ENCODE measurements at regions not wholly inside any gene's neighbourhood (a gene's known extent, or its start where the extent isn't known, plus 50 kb on each side); places are given as distances from the start of the nearest gene placed in this dataset.

DNA sequence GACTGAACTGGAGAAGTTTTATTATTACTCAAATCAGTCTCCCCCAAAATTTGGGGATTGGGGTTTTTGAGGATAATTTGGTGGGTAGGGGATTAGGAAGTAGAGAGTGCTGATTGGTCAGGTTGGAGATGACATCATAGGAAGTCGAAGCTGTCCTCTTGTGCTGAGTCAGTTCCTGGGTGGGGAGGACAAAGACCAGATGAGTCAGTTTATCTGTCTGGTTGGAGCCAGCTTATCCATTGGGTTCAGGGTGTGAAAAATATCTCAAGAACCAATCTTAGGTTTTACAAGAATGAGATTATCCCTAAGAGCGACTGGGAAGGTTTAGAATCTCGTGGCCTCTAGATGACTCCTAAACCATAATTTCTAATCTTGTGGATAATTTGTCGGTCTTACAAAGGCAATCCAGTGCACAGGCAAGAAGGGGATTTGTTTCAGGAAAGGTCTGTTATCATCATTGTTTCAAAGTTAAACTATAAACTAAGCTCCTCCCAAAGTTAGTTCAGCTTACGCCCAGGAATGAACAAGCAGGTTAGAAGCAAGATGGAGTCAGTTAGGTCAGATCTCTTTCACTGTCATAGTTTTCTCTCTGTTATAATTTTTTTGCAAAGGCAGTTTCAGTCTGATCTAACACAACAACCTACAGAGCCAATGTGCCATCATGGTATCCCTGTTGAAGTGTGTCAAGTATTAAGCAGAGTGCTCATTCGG lies 274.5 kb downstream of the SLC7A11 start:
- no peaks in the 10 kb centered on the region for H3K4me1 ChIP-seq (ENCODE audit: control insufficient read depth, insufficient read depth, low read length)
- H4K20me1 ChIP-seq (ENCODE audit: control insufficient read depth, insufficient read depth) = no peaks in the 10 kb centered on the region
- H3K36me3 ChIP-seq (ENCODE audit: control insufficient read depth in 2 of 2, insufficient read depth in 2 of 2, low read length in 1 of 2) = no peaks in the 10 kb centered on the region
- H2AFZ ChIP-seq (ENCODE audit: control insufficient read depth, low read depth, low read length) = no peak overlapping the region
- FAIRE-seq (no peak), DNase-seq (ENCODE audit: low read depth, low spot score) (no peak), ATAC-seq (no peak)
- 26% methylated on average over 6 of the region's 6 CpGs for WGBS (ENCODE audit: insufficient coverage, insufficient replicate concordance, low lambda C conversion rate, missing lambda C conversion rate)
- no TSS peak for BruUV-seq (replicated peaks)
- no peaks in the 10 kb centered on the region for H3K79me2 ChIP-seq (ENCODE audit: control insufficient read depth, insufficient read depth, low read length)
- in situ Hi-C loops (cut with MboI) (no loop called here), intact Hi-C loops (cut with micrococcal nuclease; ENCODE audit: unreplicated experiment) (no loop called here)
- no peak overlapping the region for H3K9ac ChIP-seq (ENCODE audit: control insufficient read depth, insufficient read depth, low read length)
- H3K27ac ChIP-seq (ENCODE audit: control insufficient read depth, insufficient read depth) = no peak overlapping the region
- H3K9me3 ChIP-seq (replicated peaks; ENCODE audit: control insufficient read depth, insufficient read depth, low read length) = no peaks in the 10 kb centered on the region
- ChIA-PET CTCF (no interaction called here), SMC1A (ENCODE audit: uncharacterized antibody, unreplicated experiment) (no interaction called here), RAD21 (ENCODE audit: unreplicated experiment) (no interaction called here), POLR2A (no interaction called here)
- no peak overlapping the region for H3K4me3 ChIP-seq
- H3K27me3 ChIP-seq (replicated peaks in 1 of 2; ENCODE audit: control insufficient read depth in 2 of 2, insufficient read depth in 2 of 2, low read length in 1 of 2) = no peaks in the 10 kb centered on the region; a peak in 1 of 4 replicates
- H3K4me2 ChIP-seq (ENCODE audit: control insufficient read depth, insufficient read depth) = no peak overlapping the region
- TF ChIP-seq ATF7 (IDR thresholded peaks at IDR 0.05; ENCODE audit: low read depth) = no peak
- no peak for TF ChIP-seq SREBF2 (IDR thresholded peaks at IDR 0.05; ENCODE audit: low read length)
- no peak for TF ChIP-seq PML (IDR thresholded peaks at IDR 0.05; ENCODE audit: low read length)
- TF ChIP-seq TAF1 (IDR thresholded peaks at IDR 0.05; ENCODE audit: borderline replicate concordance, low read depth, low read length) = no peak
- TF ChIP-seq STAT1 (conservative IDR thresholded peaks at IDR 0.05) = no peak
- TF ChIP-seq, protein P1, sequence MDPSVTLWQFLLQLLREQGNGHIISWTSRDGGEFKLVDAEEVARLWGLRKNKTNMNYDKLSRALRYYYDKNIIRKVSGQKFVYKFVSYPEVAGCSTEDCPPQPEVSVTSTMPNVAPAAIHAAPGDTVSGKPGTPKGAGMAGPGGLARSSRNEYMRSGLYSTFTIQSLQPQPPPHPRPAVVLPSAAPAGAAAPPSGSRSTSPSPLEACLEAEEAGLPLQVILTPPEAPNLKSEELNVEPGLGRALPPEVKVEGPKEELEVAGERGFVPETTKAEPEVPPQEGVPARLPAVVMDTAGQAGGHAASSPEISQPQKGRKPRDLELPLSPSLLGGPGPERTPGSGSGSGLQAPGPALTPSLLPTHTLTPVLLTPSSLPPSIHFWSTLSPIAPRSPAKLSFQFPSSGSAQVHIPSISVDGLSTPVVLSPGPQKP (IDR thresholded peaks at IDR 0.05; ENCODE audit: low read depth, low read length) = no peak
- TF ChIP-seq WRNIP1 (IDR thresholded peaks at IDR 0.05; ENCODE audit: borderline replicate concordance, low read depth, low read length) = no peak
- TF ChIP-seq SIN3A (IDR thresholded peaks at IDR 0.05; ENCODE audit: low read depth, low read length) = no peak
- no peak for TF ChIP-seq EGR1 (IDR thresholded peaks at IDR 0.05; ENCODE audit: borderline replicate concordance in 1 of 2, low read depth in 2 of 2, low read length in 2 of 2)
- TF ChIP-seq, protein P2, sequence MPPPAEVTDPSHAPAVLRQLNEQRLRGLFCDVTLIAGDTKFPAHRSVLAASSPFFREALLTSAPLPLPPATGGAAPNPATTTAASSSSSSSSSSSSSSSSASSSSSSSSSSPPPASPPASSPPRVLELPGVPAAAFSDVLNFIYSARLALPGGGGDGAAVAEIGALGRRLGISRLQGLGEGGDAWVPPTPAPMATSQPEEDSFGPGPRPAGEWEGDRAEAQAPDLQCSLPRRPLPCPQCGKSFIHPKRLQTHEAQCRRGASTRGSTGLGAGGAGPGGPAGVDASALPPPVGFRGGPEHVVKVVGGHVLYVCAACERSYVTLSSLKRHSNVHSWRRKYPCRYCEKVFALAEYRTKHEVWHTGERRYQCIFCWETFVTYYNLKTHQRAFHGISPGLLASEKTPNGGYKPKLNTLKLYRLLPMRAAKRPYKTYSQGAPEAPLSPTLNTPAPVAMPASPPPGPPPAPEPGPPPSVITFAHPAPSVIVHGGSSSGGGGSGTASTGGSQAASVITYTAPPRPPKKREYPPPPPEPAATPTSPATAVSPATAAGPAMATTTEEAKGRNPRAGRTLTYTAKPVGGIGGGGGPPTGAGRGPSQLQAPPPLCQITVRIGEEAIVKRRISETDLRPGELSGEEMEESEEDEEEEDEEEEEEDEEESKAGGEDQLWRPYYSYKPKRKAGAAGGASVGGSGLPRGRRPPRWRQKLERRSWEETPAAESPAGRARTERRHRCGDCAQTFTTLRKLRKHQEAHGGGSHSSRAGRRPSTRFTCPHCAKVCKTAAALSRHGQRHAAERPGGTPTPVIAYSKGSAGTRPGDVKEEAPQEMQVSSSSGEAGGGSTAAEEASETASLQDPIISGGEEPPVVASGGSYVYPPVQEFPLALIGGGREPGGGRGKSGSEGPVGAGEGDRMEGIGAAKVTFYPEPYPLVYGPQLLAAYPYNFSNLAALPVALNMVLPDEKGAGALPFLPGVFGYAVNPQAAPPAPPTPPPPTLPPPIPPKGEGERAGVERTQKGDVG (CRISPR knock-in tag; IDR thresholded peaks at IDR 0.05) = no peak
- TF ChIP-seq SMARCA5 (IDR thresholded peaks at IDR 0.05) = no peak
- no peak for TF ChIP-seq SIX5 (IDR thresholded peaks at IDR 0.05; ENCODE audit: low read depth, low read length, severe bottlenecking)
- TF ChIP-seq RAD21 (IDR thresholded peaks at IDR 0.05; ENCODE audit: insufficient read depth, low read depth, low read length) = no peak
- TF ChIP-seq, protein P3, sequence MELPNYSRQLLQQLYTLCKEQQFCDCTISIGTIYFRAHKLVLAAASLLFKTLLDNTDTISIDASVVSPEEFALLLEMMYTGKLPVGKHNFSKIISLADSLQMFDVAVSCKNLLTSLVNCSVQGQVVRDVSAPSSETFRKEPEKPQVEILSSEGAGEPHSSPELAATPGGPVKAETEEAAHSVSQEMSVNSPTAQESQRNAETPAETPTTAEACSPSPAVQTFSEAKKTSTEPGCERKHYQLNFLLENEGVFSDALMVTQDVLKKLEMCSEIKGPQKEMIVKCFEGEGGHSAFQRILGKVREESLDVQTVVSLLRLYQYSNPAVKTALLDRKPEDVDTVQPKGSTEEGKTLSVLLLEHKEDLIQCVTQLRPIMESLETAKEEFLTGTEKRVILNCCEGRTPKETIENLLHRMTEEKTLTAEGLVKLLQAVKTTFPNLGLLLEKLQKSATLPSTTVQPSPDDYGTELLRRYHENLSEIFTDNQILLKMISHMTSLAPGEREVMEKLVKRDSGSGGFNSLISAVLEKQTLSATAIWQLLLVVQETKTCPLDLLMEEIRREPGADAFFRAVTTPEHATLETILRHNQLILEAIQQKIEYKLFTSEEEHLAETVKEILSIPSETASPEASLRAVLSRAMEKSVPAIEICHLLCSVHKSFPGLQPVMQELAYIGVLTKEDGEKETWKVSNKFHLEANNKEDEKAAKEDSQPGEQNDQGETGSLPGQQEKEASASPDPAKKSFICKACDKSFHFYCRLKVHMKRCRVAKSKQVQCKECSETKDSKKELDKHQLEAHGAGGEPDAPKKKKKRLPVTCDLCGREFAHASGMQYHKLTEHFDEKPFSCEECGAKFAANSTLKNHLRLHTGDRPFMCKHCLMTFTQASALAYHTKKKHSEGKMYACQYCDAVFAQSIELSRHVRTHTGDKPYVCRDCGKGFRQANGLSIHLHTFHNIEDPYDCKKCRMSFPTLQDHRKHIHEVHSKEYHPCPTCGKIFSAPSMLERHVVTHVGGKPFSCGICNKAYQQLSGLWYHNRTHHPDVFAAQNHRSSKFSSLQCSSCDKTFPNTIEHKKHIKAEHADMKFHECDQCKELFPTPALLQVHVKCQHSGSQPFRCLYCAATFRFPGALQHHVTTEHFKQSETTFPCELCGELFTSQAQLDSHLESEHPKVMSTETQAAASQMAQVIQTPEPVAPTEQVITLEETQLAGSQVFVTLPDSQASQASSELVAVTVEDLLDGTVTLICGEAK (IDR thresholded peaks at IDR 0.05; ENCODE audit: borderline replicate concordance) = no peak
- TF ChIP-seq TCF3 (IDR thresholded peaks at IDR 0.05; ENCODE audit: borderline replicate concordance, insufficient read depth, low read depth, low read length) = no peak
- TF ChIP-seq GABPA (IDR thresholded peaks at IDR 0.05; ENCODE audit: low read depth) = no peak

Measured in GM12878 (cell line).